ENCODE measurements at regions not wholly inside any gene's neighbourhood (a gene's known extent, or its start where the extent isn't known, plus 50 kb on each side); places are given as distances from the start of the nearest gene placed in this dataset.
"Not testable (repeated sequence)": the region's sequence is repeated elsewhere in the genome, so short reads cannot be mapped to it uniquely, and the experiment has no call there.

GRCh38 chr17:30601984-30602383, 124.8 kb downstream of the GOSR1 start:
- H3K79me2 ChIP-seq (ENCODE audit: insufficient read depth, low read length) = peaks cover 52% of the 10 kb centered on the region
- H3K36me3 ChIP-seq (replicated peaks in 1 of 2; ENCODE audit: control insufficient read depth in 1 of 2, insufficient read depth in 2 of 2, low read length in 2 of 2); H3K27me3 ChIP-seq (ENCODE audit: control insufficient read depth in 2 of 2, insufficient read depth in 2 of 2, low read length in 2 of 2); H2AFZ ChIP-seq (ENCODE audit: insufficient read depth, low read depth, low read length, poor library complexity, severe bottlenecking); H3K4me2 ChIP-seq (replicated peaks; ENCODE audit: extremely low read depth, low read length, poor library complexity, severe bottlenecking); H3K27ac Mint-ChIP-seq; H3K9me3 ChIP-seq (replicated peaks in 1 of 2; ENCODE audit: control insufficient read depth in 1 of 2, insufficient read depth in 1 of 2, low read length in 2 of 2); H3K9ac ChIP-seq (ENCODE audit: insufficient read depth, low read length, poor library complexity, severe bottlenecking); H3K36me3 Mint-ChIP-seq; H3K9me3 Mint-ChIP-seq; DNase-seq; H4K20me1 ChIP-seq (ENCODE audit: insufficient read depth, low read length); H3K4me3 ChIP-seq (replicated peaks in 1 of 3; ENCODE audit: low read depth in 2 of 3, low read length in 3 of 3); intact Hi-C loops (cut with micrococcal nuclease); H3K27me3 Mint-ChIP-seq (ENCODE audit: low read depth in 3 of 3); H3K27ac ChIP-seq (ENCODE audit: low read depth in 1 of 2, low read length in 2 of 2): not testable (repeated sequence)
- H3K4me1 ChIP-seq (ENCODE audit: control insufficient read depth in 1 of 2, insufficient read depth in 2 of 2, low read length in 2 of 2) = peaks cover 15 to 19% of the 10 kb centered on the region in 2 donors
- H3K4me3 Mint-ChIP-seq = peak overlapping the region in 1 of 2 donors; percentile 74
- 94% methylated on average over 5 of the region's 7 CpGs for WGBS (ENCODE audit: insufficient coverage)
- peaks cover 30% of the 10 kb centered on the region for H3K4me1 Mint-ChIP-seq

- H3K9me3 Mint-ChIP-seq = no peaks in the 10 kb centered on the region
- DNase-seq = no peak
- under 1% methylated on average over 36 of the region's 49 CpGs for WGBS (ENCODE audit: insufficient coverage)
- Histone ChIP-seq H3K79me2 (ENCODE audit: insufficient read depth, low read length) (peaks cover 42% of the 10 kb centered on the region), H4K20me1 (ENCODE audit: insufficient read depth, low read length) (no peaks in the 10 kb centered on the region), H3K27me3 (ENCODE audit: control insufficient read depth in 2 of 2, insufficient read depth in 2 of 2, low read length in 2 of 2) (no peaks in the 10 kb centered on the region), H3K4me3 (replicated peaks in 1 of 3; ENCODE audit: low read depth in 2 of 3, low read length in 3 of 3) (peak overlapping the region; percentile 80 to 93 (median 84)), H3K9ac (ENCODE audit: insufficient read depth, low read length, poor library complexity, severe bottlenecking) (peak overlapping the region; percentile 88), H3K9me3 (replicated peaks in 1 of 2; ENCODE audit: control insufficient read depth in 1 of 2, insufficient read depth in 1 of 2, low read length in 2 of 2) (no peaks in the 10 kb centered on the region), H3K4me2 (replicated peaks; ENCODE audit: extremely low read depth, low read length, poor library complexity, severe bottlenecking) (peak overlapping the region; percentile 86), H3K36me3 (replicated peaks in 1 of 2; ENCODE audit: control insufficient read depth in 1 of 2, insufficient read depth in 2 of 2, low read length in 2 of 2) (no peaks in the 10 kb centered on the region), H3K27ac (ENCODE audit: low read depth in 1 of 2, low read length in 2 of 2) (peak overlapping the region; percentile 84 to 86), H3K4me1 (ENCODE audit: control insufficient read depth in 1 of 2, insufficient read depth in 2 of 2, low read length in 2 of 2) (peaks cover 15 to 19% of the 10 kb centered on the region in 2 donors), H2AFZ (ENCODE audit: insufficient read depth, low read depth, low read length, poor library complexity, severe bottlenecking) (peak overlapping the region; percentile 91)
- H3K4me3 Mint-ChIP-seq = peak overlapping the region; percentile 98
- peak overlapping the region; percentile 82 to 96 (median 94) for H3K27ac Mint-ChIP-seq
- intact Hi-C loops (cut with micrococcal nuclease) = no loop called here
- peaks cover 30% of the 10 kb centered on the region for H3K4me1 Mint-ChIP-seq
- H3K27me3 Mint-ChIP-seq (ENCODE audit: low read depth in 3 of 3) = no peaks in the 10 kb centered on the region
- no peaks in the 10 kb centered on the region for H3K36me3 Mint-ChIP-seq
- no peak for TF ChIP-seq CTCF (IDR thresholded peaks at IDR 0.05)
Observed at GRCh38 chr17:30600830-30601494, 123.8 kb downstream of the GOSR1 start.
